ENCODE measurements at regions not wholly inside any gene's neighbourhood (a gene's known extent, or its start where the extent isn't known, plus 50 kb on each side); places are given as distances from the start of the nearest gene placed in this dataset.

GRCh38 chr1:14143777-14144176 lies 443.8 kb downstream of the PRDM2 start:
- no peak for TF ChIP-seq CTCF (conservative IDR thresholded peaks at IDR 0.05)
- no peak for TF ChIP-seq EZH2 (IDR thresholded peaks at IDR 0.05; ENCODE audit: low read depth)

All from PC-9 (cell line).